SK-N-SH (cell line): ENCODE measurements at regions not wholly inside any gene's neighbourhood (a gene's known extent, or its start where the extent isn't known, plus 50 kb on each side); places are given as distances from the start of the nearest gene placed in this dataset.

Source experiments
- CTCF ChIA-PET: fragments of 300-600, 350-600 bp; formaldehyde crosslinking; extraction: SDS; loops from one replicate; lab custom pipeline; 2021; lab: Yijun Ruan, JAX
- POLR2A ChIA-PET: fragments of 350-600 bp; sonication (Branson Sonifier 250); formaldehyde crosslinking; extraction: SDS; loops from one replicate; lab custom pipeline; 2020; ENCODE audit warnings: antibody characterized with exemption, inconsistent platforms; lab: Yijun Ruan, JAX
- DNase-seq: peaks from one replicate; pipeline ENCODE4 v3.0.0; 2012
- H2AFZ ChIP-seq: fragments of 200-600 bp; sonication (generic); 2 replicates; pipeline ENCODE4 v1.8.1; 2016; ENCODE audit warnings: antibody characterized with exemption, mild to moderate bottlenecking, low read depth
- H3F3A ChIP-seq: fragments of 200-600 bp; sonication (generic); replicated peaks from 2 replicates; pipeline ENCODE3; 2016; ENCODE audit warnings: antibody characterized with exemption, mild to moderate bottlenecking; ENCODE audit not compliant: insufficient read depth
- H3K27ac ChIP-seq, 2 experiments: fragments of 200-500 bp in 1 of 2; fragments of 200-600 bp in 1 of 2; sonication (Bioruptor generic) in 1 of 2; sonication (generic), shearing (Covaris generic) in 1 of 2; 2 replicates each; pipeline versions ENCODE4 v1.5.1 to v1.6.1; 2014 to 2016; ENCODE audit warnings: low read depth in 2 of 2, inconsistent platforms in 1 of 2, low read length in 1 of 2, mild to moderate bottlenecking in 1 of 2, mixed read lengths in 1 of 2
- H3K27me3 ChIP-seq: fragments of 200-600 bp; sonication (generic), shearing (Covaris generic); 2 replicates; pipeline ENCODE4 v1.6.1; 2016; ENCODE audit warnings: mixed run types; ENCODE audit not compliant: insufficient read depth
- H3K36me3 ChIP-seq, 2 experiments: fragments of 200-500 bp in 1 of 2; fragments of 200-600 bp in 1 of 2; sonication (Bioruptor generic) in 1 of 2; sonication (generic) in 1 of 2; replicated peaks in 1 of 2; 2 replicates each; pipeline versions ENCODE3 to v1.5.1; 2014 to 2016; ENCODE audit warnings: low read length in 1 of 2, mild to moderate bottlenecking in 1 of 2; ENCODE audit not compliant: insufficient read depth in 2 of 2, control insufficient read depth in 1 of 2
- H3K4me1 ChIP-seq, 2 experiments: fragments of 200-500 bp in 1 of 2; fragments of 200-600 bp in 1 of 2; sonication (Bioruptor generic) in 1 of 2; sonication (generic), shearing (Covaris generic) in 1 of 2; 2 replicates each; pipeline versions ENCODE4 v1.5.1 to v1.6.1; 2014 to 2016; ENCODE audit warnings: low read depth in 1 of 2, low read length in 1 of 2, mixed run types in 1 of 2; ENCODE audit not compliant: insufficient read depth in 2 of 2, control insufficient read depth in 1 of 2
- H3K4me2 ChIP-seq: fragments of 200-600 bp; sonication (generic), shearing (Covaris generic); 2 replicates; pipeline ENCODE4 v1.6.1; 2017; ENCODE audit warnings: mixed run types
- H3K4me3 ChIP-seq, 2 experiments: fragments of 200-500 bp in 1 of 2; fragments of 200-600 bp in 1 of 2; sonication (Bioruptor generic) in 1 of 2; sonication (generic), shearing (Covaris generic) in 1 of 2; 2 replicates each; pipeline versions ENCODE4 v1.5.1 to v1.8.1; 2014 to 2016; ENCODE audit warnings: low read depth in 2 of 2, inconsistent platforms in 1 of 2, low read length in 1 of 2, mild to moderate bottlenecking in 1 of 2, mixed read lengths in 1 of 2, moderate library complexity in 1 of 2
- H3K79me2 ChIP-seq: fragments of 200-600 bp; sonication (generic); 2 replicates; pipeline ENCODE4 v1.8.1; 2017; ENCODE audit warnings: mild to moderate bottlenecking; ENCODE audit not compliant: insufficient read depth
- H3K9ac ChIP-seq: fragments of 200-600 bp; sonication (generic); 2 replicates; pipeline ENCODE4 v1.6.1; 2017; ENCODE audit warnings: mixed run types
- H3K9me2 ChIP-seq: fragments of 200-600 bp; sonication (generic); 2 replicates; pipeline ENCODE4 v1.6.1; 2017; ENCODE audit warnings: mixed run types
- H3K9me3 ChIP-seq: fragments of 200-600 bp; sonication (generic); 2 replicates; pipeline ENCODE4 v1.6.1; 2017; ENCODE audit warnings: mixed run types, mild to moderate bottlenecking, moderate library complexity
- H4K20me1 ChIP-seq: fragments of 200-600 bp; sonication (generic); 2 replicates; pipeline ENCODE4 v1.6.1; 2017; ENCODE audit warnings: mild to moderate bottlenecking, mixed run types; ENCODE audit not compliant: insufficient read depth
- CHD2 ChIP-seq: fragments of 150-350 bp; IDR thresholded peaks from 2 replicates; pipeline ENCODE4 v1.6.1; 2018; ENCODE audit warnings: low read length; ENCODE audit not compliant: partially characterized antibody
- EZH2phosphoT487 ChIP-seq: fragments of 200-600 bp; sonication (generic); IDR thresholded peaks from 2 replicates; pipeline ENCODE4 v1.6.1; 2017; ENCODE audit warnings: low read depth, mixed run types, mild to moderate bottlenecking, antibody characterized with exemption, moderate library complexity, borderline replicate concordance
- FOSL2 ChIP-seq: IDR thresholded peaks from 2 replicates; pipeline ENCODE4 v1.4.0; 2012; ENCODE audit warnings: low read depth, mild to moderate bottlenecking, moderate library complexity, borderline replicate concordance
- GATA2 ChIP-seq: sonication (generic); formaldehyde crosslinking; IDR thresholded peaks from 2 replicates; pipeline ENCODE4 v1.5.0; 2020; ENCODE audit warnings: mild to moderate bottlenecking, missing genetic modification reagents
- MAX ChIP-seq: IDR thresholded peaks from 2 replicates; pipeline ENCODE4 v1.4.0; 2012; ENCODE audit warnings: low read depth
- MEF2A ChIP-seq: IDR thresholded peaks from 2 replicates; pipeline ENCODE4 v1.4.0; 2012; ENCODE audit warnings: low read depth, borderline replicate concordance
- MXI1 ChIP-seq: IDR thresholded peaks from 2 replicates; pipeline ENCODE4 v1.6.1; 2012; ENCODE audit warnings: mild to moderate bottlenecking, low read depth, low read length, improper control_type of control experiment
- NRF1 ChIP-seq: IDR thresholded peaks from 2 replicates; pipeline ENCODE4 v1.6.1; 2012; ENCODE audit warnings: low read depth, mild to moderate bottlenecking, low read length
- REST ChIP-seq: IDR thresholded peaks from 2 replicates; pipeline ENCODE4 v1.6.1; 2012; ENCODE audit warnings: mild to moderate bottlenecking, low read depth, low read length, moderate library complexity
- RFX5 ChIP-seq: IDR thresholded peaks from 2 replicates; pipeline ENCODE4 v1.6.1; 2012; ENCODE audit warnings: mild to moderate bottlenecking, improper control_type of control experiment, low read length
- TAF1 ChIP-seq: IDR thresholded peaks from 2 replicates; pipeline ENCODE4 v1.6.1; 2012; ENCODE audit warnings: low read depth, mild to moderate bottlenecking, low read length, moderate library complexity, borderline replicate concordance
- TCF12 ChIP-seq: IDR thresholded peaks from 2 replicates; pipeline ENCODE4 v1.4.0; 2012
- USF1 ChIP-seq: IDR thresholded peaks from 2 replicates; pipeline ENCODE4 v1.4.0; 2012; ENCODE audit warnings: low read depth, borderline replicate concordance
- USF2 ChIP-seq: fragments of 150-350 bp; IDR thresholded peaks from 2 replicates; pipeline ENCODE4 v1.6.1; 2017; ENCODE audit warnings: antibody characterized with exemption, low read length, low read depth, borderline replicate concordance
- ZBTB33 ChIP-seq: IDR thresholded peaks from 2 replicates; pipeline ENCODE4 v1.4.0; 2012; ENCODE audit warnings: low read depth, borderline replicate concordance
- WGBS: methylation state at CpG from one replicate; pipeline ENCODE4 v1.1.6; 2017; ENCODE audit warnings: low lambda C conversion rate; 5-methylcytosine and 5-hydroxymethylcytosine counted together

GRCh38 chr12:124618291-124618902, 51.0 kb upstream of the NCOR2 start:
- H3K9me2 ChIP-seq: no peaks in the 10 kb centered on the region
- no peaks in the 10 kb centered on the region for H4K20me1 ChIP-seq
- H3F3A ChIP-seq: no peaks in the 10 kb centered on the region
- H3K4me2 ChIP-seq: no peak overlapping the region
- no peak overlapping the region for H2AFZ ChIP-seq
- no peak overlapping the region for H3K9ac ChIP-seq
- no peaks in the 10 kb centered on the region for H3K9me3 ChIP-seq
- DNase-seq: no peak
- peaks cover 0 to 14% of the 10 kb centered on the region in 2 experiments; a peak in 1 of 4 replicates for H3K4me1 ChIP-seq
- H3K36me3 ChIP-seq: no peaks in the 10 kb centered on the region
- H3K79me2 ChIP-seq: no peaks in the 10 kb centered on the region
- TF ChIP-seq GATA2 (CRISPR knock-in tag): no peak
- no peak for TF ChIP-seq USF2
- no peak for TF ChIP-seq EZH2phosphoT487
- no peak for TF ChIP-seq NRF1
- no peak for TF ChIP-seq CHD2
- TF ChIP-seq RFX5: no peak
- no peak for TF ChIP-seq MXI1
- no peak for TF ChIP-seq TCF12
- TF ChIP-seq MAX: no peak
- no peak for TF ChIP-seq ZBTB33
- no peak for TF ChIP-seq REST
- TF ChIP-seq MEF2A: no peak
- no peak for TF ChIP-seq FOSL2
- TF ChIP-seq USF1: no peak
- no peak for TF ChIP-seq TAF1
- TF ChIP-seq, all 33 proteins: peak for 0
- WGBS: 91% methylated on average over 21 of the region's 21 CpGs
- no peak overlapping the region for H3K4me3 ChIP-seq
- CTCF ChIA-PET: no interaction called here
- no peak overlapping the region for H3K27ac ChIP-seq
- POLR2A ChIA-PET: no interaction called here
- no peaks in the 10 kb centered on the region for H3K27me3 ChIP-seq
